GM12878 (cell line): ENCODE measurements at regions not wholly inside any gene's neighbourhood (a gene's known extent, or its start where the extent isn't known, plus 50 kb on each side); places are given as distances from the start of the nearest gene placed in this dataset.

ENCODE experiments used
- ATAC-seq: fragments of 200-7000 bp; cut with Tn5 transposase; 3 replicates; pipeline ENCODE4 v1.9.1; 2020; ENCODE audit warnings: mild to moderate bottlenecking, moderate library complexity
- BruUV-seq: library from RNA; stranded (reverse); fragments of 400-500 nt; replicated peaks from 2 replicates; lab custom pipeline; 2021; lab: Mats Ljungman, UMichigan
- CTCF ChIA-PET: fragments of 300-600 bp; sonication (Branson Sonifier 250); formaldehyde crosslinking; extraction: SDS; loops from one replicate; lab custom pipeline; 2021; ENCODE audit warnings: inconsistent platforms; lab: Yijun Ruan, JAX
- POLR2A ChIA-PET: fragments of 350-600 bp; formaldehyde crosslinking; extraction: SDS; loops from one replicate; lab custom pipeline; 2021; ENCODE audit warnings: inconsistent platforms; lab: Charles Lee
- RAD21 ChIA-PET: fragments of 300-600 bp; sonication (Branson Sonifier 250); formaldehyde crosslinking; loops from one replicate; lab custom pipeline; 2023; ENCODE audit warnings: antibody characterized with exemption; ENCODE audit not compliant: unreplicated experiment; lab: Charles Lee
- SMC1A ChIA-PET: fragments of 300-600 bp; sonication (Branson Sonifier 250); formaldehyde crosslinking; loops from one replicate; lab custom pipeline; 2023; ENCODE audit not compliant: unreplicated experiment, uncharacterized antibody; lab: Charles Lee
- DNase-seq: peaks from one replicate; pipeline ENCODE4 v3.0.0-alpha.2; 2011; ENCODE audit warnings: low read depth, low spot score
- FAIRE-seq: peaks from 3 replicates; lab custom pipeline; 2011; peaks lifted over from hg19 to GRCh38; lab: Jason Lieb, UNC
- H2AFZ ChIP-seq: 2 replicates; pipeline ENCODE4 v1.6.0; 2011; ENCODE audit warnings: low read depth, low read length, control low read depth; ENCODE audit not compliant: control insufficient read depth
- H3K27ac ChIP-seq: 2 replicates; pipeline ENCODE4 v1.5.1; 2011; ENCODE audit warnings: control low read depth; ENCODE audit not compliant: control insufficient read depth, insufficient read depth
- H3K27me3 ChIP-seq, 2 experiments: replicated peaks in 1 of 2; 2 replicates each; pipeline versions ENCODE4 v1.6.0 to v1.6.1; 2011; ENCODE audit warnings: low read length in 1 of 2; ENCODE audit not compliant: control insufficient read depth in 2 of 2, insufficient read depth in 2 of 2
- H3K36me3 ChIP-seq, 2 experiments: 2 replicates each; pipeline ENCODE4 v1.5.1; 2011; ENCODE audit warnings: low read length in 1 of 2; ENCODE audit not compliant: control insufficient read depth in 2 of 2, insufficient read depth in 2 of 2
- H3K4me1 ChIP-seq: 2 replicates; pipeline ENCODE4 v1.6.1; 2011; ENCODE audit warnings: mild to moderate bottlenecking, low read length, moderate library complexity, mixed read lengths; ENCODE audit not compliant: control insufficient read depth, insufficient read depth
- H3K4me2 ChIP-seq: 2 replicates; pipeline ENCODE4 v1.6.0; 2011; ENCODE audit warnings: control low read depth; ENCODE audit not compliant: control insufficient read depth, insufficient read depth
- H3K4me3 ChIP-seq: fragments of 200-600 bp; sonication (generic); 2 replicates; pipeline ENCODE4 v1.5.1; 2016
- H3K79me2 ChIP-seq: 2 replicates; pipeline ENCODE4 v1.6.0; 2011; ENCODE audit warnings: low read length; ENCODE audit not compliant: control insufficient read depth, insufficient read depth
- H3K9ac ChIP-seq: 2 replicates; pipeline ENCODE4 v1.8.0; 2011; ENCODE audit warnings: low read length, control low read depth, mixed read lengths; ENCODE audit not compliant: control insufficient read depth, insufficient read depth
- H3K9me3 ChIP-seq: replicated peaks from 3 replicates; pipeline ENCODE4 v1.5.1; 2011; ENCODE audit warnings: mild to moderate bottlenecking, low read length; ENCODE audit not compliant: control insufficient read depth, insufficient read depth
- H4K20me1 ChIP-seq: 2 replicates; pipeline ENCODE4 v1.6.0; 2011; ENCODE audit not compliant: control insufficient read depth, insufficient read depth
- BCLAF1 ChIP-seq: fragments of 450-650 bp; IDR thresholded peaks from 2 replicates; pipeline ENCODE4 v1.6.1; 2017; ENCODE audit warnings: antibody characterized with exemption, mild to moderate bottlenecking, moderate library complexity
- CEBPZ ChIP-seq: fragments of 150-350 bp; IDR thresholded peaks from 2 replicates; pipeline ENCODE4 v1.6.1; 2016; ENCODE audit warnings: low read depth, low read length
- CHD1 ChIP-seq: IDR thresholded peaks from 2 replicates; pipeline ENCODE4 v1.6.1; 2012; ENCODE audit warnings: low read depth, low read length, improper control_type of control experiment
- CREB1 ChIP-seq: IDR thresholded peaks from 2 replicates; pipeline ENCODE4 v1.6.1; 2012; ENCODE audit warnings: low read depth, mild to moderate bottlenecking, inconsistent platforms
- MYC ChIP-seq: IDR thresholded peaks from 2 replicates; pipeline ENCODE4 v1.6.1; 2011; ENCODE audit warnings: mild to moderate bottlenecking, low read length, moderate library complexity, inconsistent platforms; ENCODE audit not compliant: insufficient read depth, insufficient replicate concordance, insufficient read length, severe bottlenecking
- RCOR1 ChIP-seq: conservative IDR thresholded peaks from 2 replicates; pipeline ENCODE4 v1.6.1; 2012; ENCODE audit warnings: low read depth, low read length, improper control_type of control experiment
- SIN3A ChIP-seq: IDR thresholded peaks from 2 replicates; pipeline ENCODE4 v1.6.1; 2012; ENCODE audit warnings: low read depth, low read length, improper control_type of control experiment
- SMC3 ChIP-seq: IDR thresholded peaks from 2 replicates; pipeline ENCODE4 v1.6.1; 2011; ENCODE audit warnings: low read length, improper control_type of control experiment, borderline replicate concordance
- ZBTB11 ChIP-seq: fragments of 450-650 bp; formaldehyde crosslinking; IDR thresholded peaks from 2 replicates; pipeline ENCODE4 v1.5.0; 2022; ENCODE audit warnings: mild to moderate bottlenecking, missing genetic modification characterization
- ZNF687 ChIP-seq: fragments of 450-650 bp; IDR thresholded peaks from 2 replicates; pipeline ENCODE4 v1.6.1; 2017; ENCODE audit warnings: mild to moderate bottlenecking, moderate library complexity
- WGBS: methylation state at CpG from one replicate; pipeline ENCODE4 v1.1.6; 2016; ENCODE audit warnings: low lambda C conversion rate; ENCODE audit not compliant: insufficient replicate concordance, insufficient coverage; ENCODE audit errors: missing lambda C conversion rate; 5-methylcytosine and 5-hydroxymethylcytosine counted together
- in situ Hi-C: fragments of 300-500 bp; cut with MboI; formaldehyde crosslinking; loops from 9 replicates; pipeline ENCODE4 v1.14.3; 2018; ENCODE audit warnings: mixed read lengths
- intact Hi-C: fragments of 100-400 bp; cut with micrococcal nuclease; formaldehyde crosslinking; loops from one replicate; pipeline ENCODE4 v1.14.2; 2022; ENCODE audit not compliant: unreplicated experiment

GRCh38 chr2:221973902-221974301 lies 324.9 kb downstream of the PAX3 start (continued):
- TF ChIP-seq BCLAF1, result no peak
- TF ChIP-seq ZNF687, result no peak
- TF ChIP-seq SMC3, result no peak
- TF ChIP-seq RCOR1, result no peak
- TF ChIP-seq MYC, result no peak
- TF ChIP-seq CHD1, result no peak

GRCh38 chr2:221973502-221973901 lies 325.3 kb downstream of the PAX3 start:
- POLR2A ChIA-PET, result no interaction called here
- DNase-seq (no peak), FAIRE-seq (no peak), ATAC-seq (no peak)
- 46% methylated on average over 3 of the region's 3 CpGs for WGBS
- in situ Hi-C loops (no loop called here), intact Hi-C loops (no loop called here)
- Histone ChIP-seq H3K9me3 (no peaks in the 10 kb centered on the region), H3K4me3 (no peak overlapping the region), H3K27me3 (peaks cover 0 to 2% of the 10 kb centered on the region in 2 experiments; a peak in 2 of 4 replicates), H3K79me2 (no peaks in the 10 kb centered on the region), H4K20me1 (no peaks in the 10 kb centered on the region), H3K9ac (no peak overlapping the region), H3K36me3 (no peaks in the 10 kb centered on the region), H3K4me1 (no peaks in the 10 kb centered on the region), H3K4me2 (no peak overlapping the region), H3K27ac (no peak overlapping the region), H2AFZ (no peak overlapping the region)
- CTCF ChIA-PET, result no interaction called here
- RAD21 ChIA-PET, result no interaction called here
- no TSS peak for BruUV-seq
- SMC1A ChIA-PET, result no interaction called here
- TF ChIP-seq CEBPZ, result no peak
- TF ChIP-seq SIN3A, result no peak
- TF ChIP-seq CREB1, result no peak
- no peak for TF ChIP-seq ZBTB11 (CRISPR knock-in tag)
